ENCODE measurements at regions not wholly inside any gene's neighbourhood (a gene's known extent, or its start where the extent isn't known, plus 50 kb on each side); places are given as distances from the start of the nearest gene placed in this dataset.

DNA sequence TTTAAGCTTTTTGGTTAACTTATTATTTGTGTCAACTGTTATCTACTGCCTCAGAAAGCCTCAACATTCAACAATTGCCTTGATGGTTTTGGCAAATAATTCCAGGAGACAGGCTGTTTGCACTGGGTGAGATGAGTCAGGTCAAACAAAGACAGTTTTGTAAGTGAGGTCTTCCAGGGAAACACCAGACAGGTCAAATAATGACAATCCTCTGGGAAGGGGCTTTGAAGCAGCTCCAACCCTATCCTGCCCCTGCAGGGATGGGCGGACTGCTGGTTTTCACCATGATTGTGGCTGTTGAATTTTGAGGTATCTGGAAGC, 79.4 kb upstream of the PRR23E start (continued):
- peak; percentile 59 for TF ChIP-seq CREM (IDR thresholded peaks at IDR 0.05)
- TF ChIP-seq CREM (CRISPR knock-in tag; IDR thresholded peaks at IDR 0.05), result no peak
- TF ChIP-seq, protein P1, sequence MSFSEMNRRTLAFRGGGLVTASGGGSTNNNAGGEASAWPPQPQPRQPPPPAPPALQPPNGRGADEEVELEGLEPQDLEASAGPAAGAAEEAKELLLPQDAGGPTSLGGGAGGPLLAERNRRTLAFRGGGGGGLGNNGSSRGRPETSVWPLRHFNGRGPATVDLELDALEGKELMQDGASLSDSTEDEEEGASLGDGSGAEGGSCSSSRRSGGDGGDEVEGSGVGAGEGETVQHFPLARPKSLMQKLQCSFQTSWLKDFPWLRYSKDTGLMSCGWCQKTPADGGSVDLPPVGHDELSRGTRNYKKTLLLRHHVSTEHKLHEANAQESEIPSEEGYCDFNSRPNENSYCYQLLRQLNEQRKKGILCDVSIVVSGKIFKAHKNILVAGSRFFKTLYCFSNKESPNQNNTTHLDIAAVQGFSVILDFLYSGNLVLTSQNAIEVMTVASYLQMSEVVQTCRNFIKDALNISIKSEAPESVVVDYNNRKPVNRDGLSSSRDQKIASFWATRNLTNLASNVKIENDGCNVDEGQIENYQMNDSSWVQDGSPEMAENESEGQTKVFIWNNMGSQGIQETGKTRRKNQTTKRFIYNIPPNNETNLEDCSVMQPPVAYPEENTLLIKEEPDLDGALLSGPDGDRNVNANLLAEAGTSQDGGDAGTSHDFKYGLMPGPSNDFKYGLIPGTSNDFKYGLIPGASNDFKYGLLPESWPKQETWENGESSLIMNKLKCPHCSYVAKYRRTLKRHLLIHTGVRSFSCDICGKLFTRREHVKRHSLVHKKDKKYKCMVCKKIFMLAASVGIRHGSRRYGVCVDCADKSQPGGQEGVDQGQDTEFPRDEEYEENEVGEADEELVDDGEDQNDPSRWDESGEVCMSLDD (CRISPR knock-in tag; IDR thresholded peaks at IDR 0.05; ENCODE audit: borderline replicate concordance), result no peak
- TF ChIP-seq ZNF556 (CRISPR knock-in tag; IDR thresholded peaks at IDR 0.05; ENCODE audit: borderline replicate concordance), result no peak
- TF ChIP-seq RFX1 (IDR thresholded peaks at IDR 0.05), result no peak
- no peak for TF ChIP-seq MAZ (IDR thresholded peaks at IDR 0.05; ENCODE audit: borderline replicate concordance, low read depth, low read length)
- no peak for TF ChIP-seq MAZ (CRISPR knock-in tag; IDR thresholded peaks at IDR 0.05; ENCODE audit: low read depth)
- TF ChIP-seq KLF12 (CRISPR knock-in tag; IDR thresholded peaks at IDR 0.05; ENCODE audit: borderline replicate concordance), result no peak
- TF ChIP-seq, protein P2, sequence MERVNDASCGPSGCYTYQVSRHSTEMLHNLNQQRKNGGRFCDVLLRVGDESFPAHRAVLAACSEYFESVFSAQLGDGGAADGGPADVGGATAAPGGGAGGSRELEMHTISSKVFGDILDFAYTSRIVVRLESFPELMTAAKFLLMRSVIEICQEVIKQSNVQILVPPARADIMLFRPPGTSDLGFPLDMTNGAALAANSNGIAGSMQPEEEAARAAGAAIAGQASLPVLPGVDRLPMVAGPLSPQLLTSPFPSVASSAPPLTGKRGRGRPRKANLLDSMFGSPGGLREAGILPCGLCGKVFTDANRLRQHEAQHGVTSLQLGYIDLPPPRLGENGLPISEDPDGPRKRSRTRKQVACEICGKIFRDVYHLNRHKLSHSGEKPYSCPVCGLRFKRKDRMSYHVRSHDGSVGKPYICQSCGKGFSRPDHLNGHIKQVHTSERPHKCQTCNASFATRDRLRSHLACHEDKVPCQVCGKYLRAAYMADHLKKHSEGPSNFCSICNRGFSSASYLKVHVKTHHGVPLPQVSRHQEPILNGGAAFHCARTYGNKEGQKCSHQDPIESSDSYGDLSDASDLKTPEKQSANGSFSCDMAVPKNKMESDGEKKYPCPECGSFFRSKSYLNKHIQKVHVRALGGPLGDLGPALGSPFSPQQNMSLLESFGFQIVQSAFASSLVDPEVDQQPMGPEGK (CRISPR knock-in tag; IDR thresholded peaks at IDR 0.05), result peak; percentile 67
- TF ChIP-seq NFKB2 (CRISPR knock-in tag; IDR thresholded peaks at IDR 0.05; ENCODE audit: borderline replicate concordance), result no peak
- TF ChIP-seq ATAD3A (CRISPR knock-in tag; IDR thresholded peaks at IDR 0.05), result no peak
- no peak for TF ChIP-seq MTA1 (CRISPR knock-in tag; IDR thresholded peaks at IDR 0.05; ENCODE audit: borderline replicate concordance)
- TF ChIP-seq PPARG (CRISPR knock-in tag; conservative IDR thresholded peaks at IDR 0.05), result 0 out of 2 replicates have a peak, but pooled peaks have one; percentile 25
- no peak for TF ChIP-seq KDM3A (CRISPR knock-in tag; IDR thresholded peaks at IDR 0.05; ENCODE audit: low read depth)
- TF ChIP-seq NKX3-1 (CRISPR knock-in tag; IDR thresholded peaks at IDR 0.05), result no peak
- no peak for TF ChIP-seq FOXC1 (CRISPR knock-in tag; IDR thresholded peaks at IDR 0.05; ENCODE audit: borderline replicate concordance)
- TF ChIP-seq ZSCAN22 (CRISPR knock-in tag; IDR thresholded peaks at IDR 0.05), result no peak
- no peak for TF ChIP-seq ZNF598 (CRISPR knock-in tag; IDR thresholded peaks at IDR 0.05; ENCODE audit: borderline replicate concordance)
- no peak for TF ChIP-seq ZBTB8A (CRISPR knock-in tag; IDR thresholded peaks at IDR 0.05; ENCODE audit: borderline replicate concordance, low read depth)
- no peak for TF ChIP-seq NCOR1 (IDR thresholded peaks at IDR 0.05; ENCODE audit: borderline replicate concordance, low read length)
- TF ChIP-seq ZEB1 (IDR thresholded peaks at IDR 0.05; ENCODE audit: insufficient replicate concordance, low read depth), result no peak
- no peak for TF ChIP-seq HOXA5 (CRISPR knock-in tag; IDR thresholded peaks at IDR 0.05)
- no peak for TF ChIP-seq ZNF33A (CRISPR knock-in tag; IDR thresholded peaks at IDR 0.05; ENCODE audit: borderline replicate concordance)
- TF ChIP-seq NCOA5 (CRISPR knock-in tag; IDR thresholded peaks at IDR 0.05), result no peak
- no peak for TF ChIP-seq DNMT1 (CRISPR knock-in tag; IDR thresholded peaks at IDR 0.05)
- TF ChIP-seq, protein P3, sequence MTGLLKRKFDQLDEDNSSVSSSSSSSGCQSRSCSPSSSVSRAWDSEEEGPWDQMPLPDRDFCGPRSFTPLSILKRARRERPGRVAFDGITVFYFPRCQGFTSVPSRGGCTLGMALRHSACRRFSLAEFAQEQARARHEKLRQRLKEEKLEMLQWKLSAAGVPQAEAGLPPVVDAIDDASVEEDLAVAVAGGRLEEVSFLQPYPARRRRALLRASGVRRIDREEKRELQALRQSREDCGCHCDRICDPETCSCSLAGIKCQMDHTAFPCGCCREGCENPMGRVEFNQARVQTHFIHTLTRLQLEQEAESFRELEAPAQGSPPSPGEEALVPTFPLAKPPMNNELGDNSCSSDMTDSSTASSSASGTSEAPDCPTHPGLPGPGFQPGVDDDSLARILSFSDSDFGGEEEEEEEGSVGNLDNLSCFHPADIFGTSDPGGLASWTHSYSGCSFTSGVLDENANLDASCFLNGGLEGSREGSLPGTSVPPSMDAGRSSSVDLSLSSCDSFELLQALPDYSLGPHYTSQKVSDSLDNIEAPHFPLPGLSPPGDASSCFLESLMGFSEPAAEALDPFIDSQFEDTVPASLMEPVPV (CRISPR knock-in tag; IDR thresholded peaks at IDR 0.05), result no peak
- TF ChIP-seq CCAR2 (optimal IDR thresholded peaks at IDR 0.05; ENCODE audit: low read depth, low read length), result no peak
- TF ChIP-seq ZFYVE20 (CRISPR knock-in tag; IDR thresholded peaks at IDR 0.05; ENCODE audit: borderline replicate concordance, low read depth), result no peak
